ENCODE measurements at regions not wholly inside any gene's neighbourhood (a gene's known extent, or its start where the extent isn't known, plus 50 kb on each side); places are given as distances from the start of the nearest gene placed in this dataset.
"Not testable (repeated sequence)": the region's sequence is repeated elsewhere in the genome, so short reads cannot be mapped to it uniquely, and the experiment has no call there.

- DNase-seq (ENCODE audit: extremely low read depth, insufficient read length), result peak; percentile 52
- H3K4me3 ChIP-seq (replicated peaks; ENCODE audit: low read depth, low read length), result peak overlapping the region; percentile 16; the same call in 1 of the 2 replicates
Observed at GRCh38 chr12:46517579-46517962, 145.0 kb upstream of the SLC38A2 start.

GRCh38 chr12:46516933-46517578 is 144.5 kb upstream of the SLC38A2 start:
- peak; percentile 29 for DNase-seq (ENCODE audit: extremely low read depth, insufficient read length)
- no peak for TF ChIP-seq CTCF (IDR thresholded peaks at IDR 0.05; ENCODE audit: insufficient read depth, low read length, poor library complexity, severe bottlenecking)
- no peaks in the 10 kb centered on the region for H3K27me3 ChIP-seq (replicated peaks; ENCODE audit: control insufficient read depth, insufficient read depth, low read length)
- no peaks in the 10 kb centered on the region for H3K36me3 ChIP-seq (ENCODE audit: control insufficient read depth, insufficient read depth, low read length)
- H3K4me3 ChIP-seq (replicated peaks; ENCODE audit: low read depth, low read length), result peak overlapping the region; percentile 20

More at GRCh38 chr12:46517579-46517962, 145.0 kb upstream of the SLC38A2 start:
- TF ChIP-seq CTCF (IDR thresholded peaks at IDR 0.05; ENCODE audit: insufficient read depth, low read length, poor library complexity, severe bottlenecking), result peak; percentile 59
- Histone ChIP-seq H3K27me3 (replicated peaks; ENCODE audit: control insufficient read depth, insufficient read depth, low read length) (no peaks in the 10 kb centered on the region), H3K36me3 (ENCODE audit: control insufficient read depth, insufficient read depth, low read length) (no peaks in the 10 kb centered on the region)

- TF ChIP-seq CTCF (IDR thresholded peaks at IDR 0.05; ENCODE audit: insufficient read depth, low read length, poor library complexity, severe bottlenecking), result no peak
- Histone ChIP-seq H3K36me3 (ENCODE audit: control insufficient read depth, insufficient read depth, low read length) (no peaks in the 10 kb centered on the region), H3K27me3 (replicated peaks; ENCODE audit: control insufficient read depth, insufficient read depth, low read length) (no peaks in the 10 kb centered on the region), H3K4me3 (replicated peaks; ENCODE audit: low read depth, low read length) (no peak overlapping the region)
- DNase-seq (ENCODE audit: extremely low read depth, insufficient read length), result no peak
Observed at GRCh38 chr12:46516238-46516932, 143.8 kb upstream of the SLC38A2 start.

GRCh38 chr12:46515829-46516228 is 143.3 kb upstream of the SLC38A2 start:
- TF ChIP-seq CTCF (IDR thresholded peaks at IDR 0.05; ENCODE audit: insufficient read depth, low read length, poor library complexity, severe bottlenecking), result no peak
- Histone ChIP-seq H3K36me3 (ENCODE audit: control insufficient read depth, insufficient read depth, low read length) (no peaks in the 10 kb centered on the region), H3K27me3 (replicated peaks; ENCODE audit: control insufficient read depth, insufficient read depth, low read length) (no peaks in the 10 kb centered on the region), H3K4me3 (replicated peaks; ENCODE audit: low read depth, low read length) (no peak overlapping the region)
- DNase-seq (ENCODE audit: extremely low read depth, insufficient read length), result no peak

- H3K36me3 ChIP-seq (ENCODE audit: control insufficient read depth, insufficient read depth, low read length), result no peaks in the 10 kb centered on the region
- no peak for DNase-seq (ENCODE audit: extremely low read depth, insufficient read length)
- no peaks in the 10 kb centered on the region for H3K27me3 ChIP-seq (replicated peaks; ENCODE audit: control insufficient read depth, insufficient read depth, low read length)
- TF ChIP-seq CTCF (IDR thresholded peaks at IDR 0.05; ENCODE audit: insufficient read depth, low read length, poor library complexity, severe bottlenecking), result no peak
- no peak overlapping the region for H3K4me3 ChIP-seq (replicated peaks; ENCODE audit: low read depth, low read length)
Observed at GRCh38 chr12:46514886-46515285, 142.3 kb upstream of the SLC38A2 start.

GRCh38 chr12:46510257-46510656 is 137.7 kb upstream of the SLC38A2 start:
- H3K36me3 ChIP-seq (ENCODE audit: control insufficient read depth, insufficient read depth, low read length); DNase-seq (ENCODE audit: extremely low read depth, insufficient read length); H3K27me3 ChIP-seq (replicated peaks; ENCODE audit: control insufficient read depth, insufficient read depth, low read length); H3K4me3 ChIP-seq (replicated peaks; ENCODE audit: low read depth, low read length): not testable (repeated sequence)
